Neural crest cell (in vitro differentiated cells): ENCODE measurements at regions not wholly inside any gene's neighbourhood (a gene's known extent, or its start where the extent isn't known, plus 50 kb on each side); places are given as distances from the start of the nearest gene placed in this dataset.

Experiments
- DNase-seq: peaks from one replicate; pipeline ENCODE4 v3.0.0; 2021; ENCODE audit warnings: low read depth, mixed read lengths, low spot score
- H3K27ac Mint-ChIP-seq: one replicate; pipeline ENCODE4 v1.8.0; 2021; ENCODE audit warnings: mild to moderate bottlenecking, mixed read lengths; ENCODE audit not compliant: unreplicated experiment
- H3K27me3 Mint-ChIP-seq: 2 replicates; pipeline ENCODE4 v1.8.0; 2021; ENCODE audit warnings: low read depth, mild to moderate bottlenecking, mixed read lengths
- H3K36me3 Mint-ChIP-seq: 2 replicates; pipeline ENCODE4 v1.8.0; 2021; ENCODE audit warnings: low read depth, mild to moderate bottlenecking, mixed read lengths
- H3K4me1 Mint-ChIP-seq: 2 replicates; pipeline ENCODE4 v1.8.0; 2021; ENCODE audit warnings: mixed read lengths
- H3K4me3 Mint-ChIP-seq: one replicate; pipeline ENCODE4 v1.8.0; 2021; ENCODE audit warnings: mild to moderate bottlenecking, mixed read lengths
- H3K9me3 Mint-ChIP-seq: 2 replicates; pipeline ENCODE4 v1.8.0; 2021; ENCODE audit warnings: mixed read lengths
- CTCF ChIP-seq: fragments of 200-600 bp; sonication (generic); conservative IDR thresholded peaks from 2 replicates; pipeline ENCODE4 v1.5.0; 2021; ENCODE audit warnings: antibody characterized with exemption, mild to moderate bottlenecking

GRCh38 chr7:25994433-25994994 is 157.5 kb upstream of the NFE2L3 start:
- Mint-ChIP-seq H3K36me3 (no peaks in the 10 kb centered on the region), H3K9me3 (peaks cover 4% of the 10 kb centered on the region), H3K4me1 (no peaks in the 10 kb centered on the region), H3K27ac (no peak overlapping the region), H3K27me3 (no peaks in the 10 kb centered on the region), H3K4me3 (no peak overlapping the region)
- no peak for TF ChIP-seq CTCF
- DNase-seq = no peak

- Mint-ChIP-seq H3K4me3 (no peak overlapping the region), H3K36me3 (no peaks in the 10 kb centered on the region), H3K9me3 (peaks cover 4% of the 10 kb centered on the region), H3K27ac (no peak overlapping the region), H3K4me1 (no peaks in the 10 kb centered on the region), H3K27me3 (no peaks in the 10 kb centered on the region)
- TF ChIP-seq CTCF = no peak
- no peak for DNase-seq
Measured at GRCh38 chr7:25995216-25995615, 156.8 kb upstream of the NFE2L3 start.

GRCh38 chr7:25996006-25996408 is 156.0 kb upstream of the NFE2L3 start:
- Mint-ChIP-seq H3K36me3 (no peaks in the 10 kb centered on the region), H3K9me3 (peaks cover 4% of the 10 kb centered on the region), H3K4me3 (no peak overlapping the region), H3K27me3 (no peaks in the 10 kb centered on the region), H3K27ac (no peak overlapping the region), H3K4me1 (no peaks in the 10 kb centered on the region)
- no peak for DNase-seq
- no peak for TF ChIP-seq CTCF

GRCh38 chr7:25998499-25998898 is 153.5 kb upstream of the NFE2L3 start:
- no peak for DNase-seq
- TF ChIP-seq CTCF = no peak
- Mint-ChIP-seq H3K27ac (no peak overlapping the region), H3K4me3 (no peak overlapping the region), H3K9me3 (peaks cover 4% of the 10 kb centered on the region), H3K36me3 (no peaks in the 10 kb centered on the region), H3K27me3 (peaks cover 3% of the 10 kb centered on the region), H3K4me1 (no peaks in the 10 kb centered on the region)

GRCh38 chr7:26000841-26001240 is 151.2 kb upstream of the NFE2L3 start:
- peaks cover 4% of the 10 kb centered on the region for H3K9me3 Mint-ChIP-seq
- no peak for DNase-seq
- peaks cover 3% of the 10 kb centered on the region for H3K27me3 Mint-ChIP-seq
- no peak overlapping the region for H3K27ac Mint-ChIP-seq
- no peaks in the 10 kb centered on the region for H3K36me3 Mint-ChIP-seq
- no peak overlapping the region for H3K4me3 Mint-ChIP-seq
- no peak for TF ChIP-seq CTCF
- H3K4me1 Mint-ChIP-seq = no peaks in the 10 kb centered on the region
